Vagina (tissue), 2 donors: ENCODE measurements at regions not wholly inside any gene's neighbourhood (a gene's known extent, or its start where the extent isn't known, plus 50 kb on each side); places are given as distances from the start of the nearest gene placed in this dataset.

Experiments
- CTCF ChIP-seq, 3 experiments: fragments of 450-650 bp in 2 of 3; fragments of 200-600 bp in 1 of 3; sonication (generic) in 1 of 3; IDR thresholded peaks; one replicate each; pipeline ENCODE4 v1.5.1; 2017 to 2019; ENCODE audit warnings: antibody characterized with exemption in 3 of 3, mild to moderate bottlenecking in 2 of 3, moderate library complexity in 2 of 3
- POLR2A ChIP-seq, 2 donors: fragments of 450-650 bp; IDR thresholded peaks; one replicate each; pipeline ENCODE4 v1.6.1; 2017; ENCODE audit warnings: antibody characterized with exemption in 2 of 2, mild to moderate bottlenecking in 2 of 2, moderate library complexity in 2 of 2

DNA sequence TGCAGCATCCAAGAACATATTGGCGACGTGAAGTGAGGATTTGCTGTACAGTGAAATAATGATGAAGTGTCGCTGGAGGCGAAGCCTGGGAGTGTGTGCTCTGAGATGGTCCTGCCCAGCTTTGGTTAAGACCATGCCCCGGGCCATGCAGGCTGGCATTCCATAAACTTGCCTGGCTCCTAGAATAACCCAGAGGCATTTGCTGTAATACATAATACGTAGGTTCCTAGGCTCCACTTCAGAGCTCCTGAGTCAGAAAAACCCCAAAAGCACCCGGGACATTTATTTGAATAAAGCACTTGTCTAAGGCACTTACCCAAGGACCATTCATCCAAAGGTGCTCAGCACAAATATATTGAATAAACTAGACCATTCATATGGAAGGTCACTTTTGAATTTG is 279.3 kb downstream of the ABCC12 start:
- TF ChIP-seq CTCF (IDR thresholded peaks at IDR 0.05): no peak
- no peak for TF ChIP-seq POLR2A (IDR thresholded peaks at IDR 0.05)
